ENCODE measurements at regions not wholly inside any gene's neighbourhood (a gene's known extent, or its start where the extent isn't known, plus 50 kb on each side); places are given as distances from the start of the nearest gene placed in this dataset.

DNA sequence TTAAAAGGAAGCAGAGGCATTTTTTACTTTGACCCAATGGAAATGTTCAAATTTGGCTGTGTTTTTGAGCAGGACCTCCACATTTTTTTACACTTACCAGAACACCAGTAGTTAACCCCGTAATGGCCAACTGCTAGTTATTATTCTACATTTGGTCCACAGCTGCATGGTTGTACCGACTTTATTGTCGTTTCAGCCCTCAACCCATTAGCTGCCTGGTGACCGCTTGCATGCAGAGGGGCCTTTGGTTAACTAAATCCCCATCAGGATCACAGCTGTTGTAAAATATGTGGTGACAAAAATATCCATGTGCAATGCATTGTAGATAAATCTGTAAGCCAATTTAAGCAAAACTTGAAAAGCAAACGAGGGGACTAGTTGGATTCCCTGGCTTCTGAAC lies 342.2 kb upstream of the MEOX2 start:
- TF ChIP-seq ZSCAN29 (IDR thresholded peaks at IDR 0.05) (no peak), NCOA6 (IDR thresholded peaks at IDR 0.05) (no peak)
